Prostate gland (tissue), 2 donors: ENCODE measurements at regions not wholly inside any gene's neighbourhood (a gene's known extent, or its start where the extent isn't known, plus 50 kb on each side); places are given as distances from the start of the nearest gene placed in this dataset.

Source experiments
- CTCF ChIP-seq, 4 experiments: fragments of 200-600 bp in 2 of 4; fragments of 450-650 bp in 2 of 4; sonication (generic) in 2 of 4; IDR thresholded peaks; 1 replicate in 3 of 4; 2 replicates in 1 of 4; pipeline ENCODE4 v1.5.1; 2016 to 2019; ENCODE audit warnings: antibody characterized with exemption in 4 of 4, mild to moderate bottlenecking in 2 of 4, moderate library complexity in 2 of 4
- POLR2A ChIP-seq: fragments of 450-650 bp; IDR thresholded peaks from one replicate; pipeline ENCODE4 v1.6.1; 2016; ENCODE audit warnings: antibody characterized with exemption, mild to moderate bottlenecking

GRCh38 chr9:86751207-86751606 is 196.1 kb downstream of the GAS1 start:
- TF ChIP-seq CTCF (IDR thresholded peaks at IDR 0.05) (no peak), POLR2A (no peak)
